HUES64 (cell line): ENCODE measurements at regions not wholly inside any gene's neighbourhood (a gene's known extent, or its start where the extent isn't known, plus 50 kb on each side); places are given as distances from the start of the nearest gene placed in this dataset.
"Not testable (repeated sequence)": the region's sequence is repeated elsewhere in the genome, so short reads cannot be mapped to it uniquely, and the experiment has no call there.

Source experiments
- H3K27ac ChIP-seq: 2 replicates; pipeline ENCODE4 v1.7.0; 2013; ENCODE audit warnings: low read depth, low read length, inconsistent platforms
- H3K27me3 ChIP-seq: 2 replicates; pipeline ENCODE4 v1.6.1; 2013; ENCODE audit warnings: mild to moderate bottlenecking, low read length; ENCODE audit not compliant: insufficient read depth
- H3K36me3 ChIP-seq: 2 replicates; pipeline ENCODE4 v1.6.1; 2013; ENCODE audit warnings: mild to moderate bottlenecking, low read length; ENCODE audit not compliant: insufficient read depth
- H3K4me1 ChIP-seq: 2 replicates; pipeline ENCODE4 v1.6.1; 2013; ENCODE audit warnings: mild to moderate bottlenecking, low read length, moderate library complexity; ENCODE audit not compliant: insufficient read depth
- H3K4me3 ChIP-seq: 2 replicates; pipeline ENCODE4 v1.5.1; 2013; ENCODE audit warnings: mild to moderate bottlenecking, low read length, moderate library complexity
- H3K9ac ChIP-seq: 2 replicates; pipeline ENCODE4 v1.6.1; 2013; ENCODE audit warnings: mild to moderate bottlenecking, low read depth, low read length
- H3K9me3 ChIP-seq: 2 replicates; pipeline ENCODE4 v1.6.1; 2013; ENCODE audit warnings: low read depth, low read length; ENCODE audit not compliant: insufficient read depth
- WGBS: fragments of 150-250, 120-280 bp; methylation state at CpG from one replicate; pipeline ENCODE4 v1.1.7; 2013; ENCODE audit warnings: missing lambda C conversion rate; 5-methylcytosine and 5-hydroxymethylcytosine counted together

DNA sequence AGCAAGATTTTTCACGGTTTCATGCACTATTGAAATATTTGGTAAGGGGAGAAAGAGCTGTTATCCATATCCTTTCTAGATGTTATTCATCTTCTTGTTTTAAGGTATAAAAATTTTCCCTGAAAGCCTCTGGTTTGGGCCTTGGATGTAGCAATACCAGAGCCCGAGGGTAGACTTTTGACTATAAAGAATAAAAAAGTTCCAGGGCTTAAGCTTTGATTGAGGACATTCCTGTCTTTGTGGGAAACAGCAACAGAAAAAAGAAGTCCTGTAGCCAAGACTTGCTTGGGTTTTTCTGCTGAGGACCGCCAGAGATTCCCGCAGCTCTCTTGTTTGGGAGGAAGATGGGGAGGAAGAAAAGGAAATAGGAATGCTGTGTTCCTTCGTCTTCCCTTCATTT lies 440.0 kb upstream of the WWC1 start:
- H3K9me3 ChIP-seq: no peaks in the 10 kb centered on the region
- H3K27me3 ChIP-seq: no peaks in the 10 kb centered on the region
- H3K4me3 ChIP-seq: no peak overlapping the region
- H3K4me1 ChIP-seq: no peaks in the 10 kb centered on the region
- H3K27ac ChIP-seq: no peak overlapping the region
- H3K9ac ChIP-seq: no peak overlapping the region
- H3K36me3 ChIP-seq: no peaks in the 10 kb centered on the region
- WGBS: 87% methylated on average over 3 of the region's 5 CpGs

DNA sequence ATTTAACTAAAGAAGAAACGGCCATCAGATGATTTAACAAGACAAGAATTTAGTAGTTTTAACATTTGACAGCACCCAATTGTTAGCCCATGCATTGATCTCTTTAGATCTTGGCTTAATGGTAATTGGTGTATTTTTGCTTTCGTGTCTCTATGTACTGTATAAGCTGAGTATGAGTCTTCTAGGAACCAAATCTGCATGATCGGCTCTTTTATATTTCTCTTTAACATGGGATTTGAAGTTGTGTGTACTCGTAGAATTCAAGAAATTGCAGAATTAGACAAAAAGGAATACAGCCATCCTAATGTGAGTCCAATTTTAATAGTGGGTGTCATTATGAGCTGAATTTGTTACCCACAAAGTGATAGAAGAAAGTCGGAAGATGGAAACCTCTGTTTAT lies 438.9 kb upstream of the WWC1 start:
- H3K27me3 ChIP-seq: no peaks in the 10 kb centered on the region
- no peak overlapping the region for H3K27ac ChIP-seq
- no peak overlapping the region for H3K4me3 ChIP-seq
- no peaks in the 10 kb centered on the region for H3K9me3 ChIP-seq
- H3K9ac ChIP-seq: no peak overlapping the region
- 91% methylated on average over 5 of the region's 5 CpGs for WGBS
- no peaks in the 10 kb centered on the region for H3K36me3 ChIP-seq
- H3K4me1 ChIP-seq: no peaks in the 10 kb centered on the region

DNA sequence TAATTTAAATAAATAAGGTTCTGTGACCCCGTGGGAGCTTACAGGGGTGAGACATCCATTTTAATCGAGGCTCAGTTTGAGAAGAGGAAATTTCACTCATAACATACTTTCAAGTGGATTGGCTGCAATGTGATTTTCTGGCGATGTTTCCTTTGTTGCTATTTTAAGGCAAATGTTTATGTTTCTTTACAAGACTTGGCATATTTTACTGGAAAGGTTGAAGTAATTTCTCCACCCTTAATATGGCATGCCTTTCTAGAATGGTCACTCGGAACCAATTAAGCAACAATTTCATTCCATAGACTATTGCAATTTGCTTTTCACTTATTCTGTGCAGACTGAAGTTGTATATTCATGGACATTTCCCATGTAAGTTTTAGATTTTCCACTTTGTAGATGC lies 438.0 kb upstream of the WWC1 start:
- Histone ChIP-seq H3K27ac (no peak overlapping the region), H3K4me1 (no peaks in the 10 kb centered on the region), H3K4me3 (no peak overlapping the region), H3K36me3 (no peaks in the 10 kb centered on the region), H3K9me3 (no peaks in the 10 kb centered on the region), H3K9ac (no peak overlapping the region), H3K27me3 (no peaks in the 10 kb centered on the region)
- WGBS: 92% methylated on average over 3 of the region's 4 CpGs

DNA sequence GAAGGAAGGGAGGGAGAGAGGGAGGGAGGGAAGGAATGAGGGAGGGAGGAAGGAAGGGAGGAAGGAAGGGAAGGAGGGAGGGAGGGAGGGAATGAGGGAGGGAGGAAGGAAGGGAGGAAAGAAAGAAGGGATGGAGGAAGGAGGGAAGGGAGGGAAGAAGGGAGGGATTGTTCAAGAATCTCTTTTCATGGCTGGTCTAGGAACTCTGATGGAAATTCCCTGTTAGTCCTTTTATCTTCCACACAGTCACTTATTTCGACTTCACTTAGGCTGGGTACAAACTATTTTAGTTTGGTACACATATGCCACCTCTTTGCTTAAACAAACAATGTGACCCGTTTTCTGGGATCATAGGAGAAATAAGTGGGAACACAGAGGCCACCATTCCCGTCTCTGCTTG lies 435.6 kb upstream of the WWC1 start:
- no peak overlapping the region for H3K27ac ChIP-seq
- no peaks in the 10 kb centered on the region for H3K27me3 ChIP-seq
- WGBS: 61% methylated on average over 3 of the region's 3 CpGs
- no peaks in the 10 kb centered on the region for H3K36me3 ChIP-seq
- H3K4me1 ChIP-seq: no peaks in the 10 kb centered on the region
- no peak overlapping the region for H3K9ac ChIP-seq
- H3K4me3 ChIP-seq: no peak overlapping the region
- H3K9me3 ChIP-seq: no peaks in the 10 kb centered on the region

DNA sequence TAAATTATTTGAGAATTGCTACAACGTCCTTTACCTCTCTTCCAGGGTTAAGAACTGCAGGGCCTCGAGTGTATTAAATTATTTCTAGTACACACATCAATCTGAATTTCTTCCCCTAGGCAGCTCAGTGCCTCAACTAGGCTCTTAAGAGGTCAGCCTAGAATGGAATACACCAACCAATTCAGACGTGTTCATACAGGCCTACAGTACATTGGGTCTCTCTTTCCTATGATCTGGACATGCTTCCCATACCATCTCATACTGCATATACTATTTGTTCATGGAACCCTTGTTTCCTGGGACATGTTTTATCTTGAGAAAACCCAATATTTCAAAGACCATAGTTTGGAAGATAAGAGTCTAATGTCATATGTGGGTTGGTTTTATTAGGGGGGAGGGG lies 434.1 kb upstream of the WWC1 start:
- no peaks in the 10 kb centered on the region for H3K27me3 ChIP-seq
- H3K4me1 ChIP-seq: no peaks in the 10 kb centered on the region
- no peak overlapping the region for H3K4me3 ChIP-seq
- H3K36me3 ChIP-seq: no peaks in the 10 kb centered on the region
- H3K9ac ChIP-seq: no peak overlapping the region
- no peak overlapping the region for H3K27ac ChIP-seq
- WGBS: 93% methylated on average over 3 of the region's 3 CpGs
- H3K9me3 ChIP-seq: no peaks in the 10 kb centered on the region

DNA sequence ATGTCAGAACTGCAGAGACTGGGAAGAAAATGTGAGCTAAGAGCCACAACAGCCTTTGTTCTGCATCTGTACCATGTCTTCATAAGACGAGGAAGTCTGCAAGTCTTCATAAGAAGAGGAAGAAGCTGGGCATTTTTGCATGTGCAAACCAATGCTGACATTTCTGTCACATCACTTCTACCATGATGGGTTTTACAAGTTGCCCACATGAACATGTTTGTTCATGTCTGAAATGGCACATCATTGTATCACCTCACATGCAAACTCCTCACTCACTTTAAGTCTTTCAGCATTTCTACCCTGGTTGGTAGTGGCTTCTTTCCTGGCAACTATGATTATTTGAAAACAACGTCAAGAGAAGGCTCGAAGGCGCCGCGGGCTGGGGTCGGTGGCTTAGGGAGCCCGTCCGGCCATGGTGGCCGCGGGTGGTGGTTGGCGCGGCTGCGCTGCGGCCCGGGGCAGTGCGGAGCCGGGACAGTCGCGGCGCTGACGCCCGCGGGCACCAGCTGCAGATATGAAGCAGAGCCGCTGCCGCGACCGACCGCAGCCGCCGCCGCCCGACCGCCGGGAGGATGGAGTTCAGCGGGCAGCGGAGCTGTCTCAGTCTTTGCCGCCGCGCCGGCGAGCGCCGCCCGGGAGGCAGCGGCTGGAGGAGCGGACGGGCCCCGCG lies 433.1 kb upstream of the WWC1 start:
- H3K9ac ChIP-seq, H3K27me3 ChIP-seq, H3K36me3 ChIP-seq, H3K9me3 ChIP-seq, H3K27ac ChIP-seq, H3K4me3 ChIP-seq, H3K4me1 ChIP-seq: not testable (repeated sequence)
- 97% methylated on average over 30 of the region's 50 CpGs for WGBS

DNA sequence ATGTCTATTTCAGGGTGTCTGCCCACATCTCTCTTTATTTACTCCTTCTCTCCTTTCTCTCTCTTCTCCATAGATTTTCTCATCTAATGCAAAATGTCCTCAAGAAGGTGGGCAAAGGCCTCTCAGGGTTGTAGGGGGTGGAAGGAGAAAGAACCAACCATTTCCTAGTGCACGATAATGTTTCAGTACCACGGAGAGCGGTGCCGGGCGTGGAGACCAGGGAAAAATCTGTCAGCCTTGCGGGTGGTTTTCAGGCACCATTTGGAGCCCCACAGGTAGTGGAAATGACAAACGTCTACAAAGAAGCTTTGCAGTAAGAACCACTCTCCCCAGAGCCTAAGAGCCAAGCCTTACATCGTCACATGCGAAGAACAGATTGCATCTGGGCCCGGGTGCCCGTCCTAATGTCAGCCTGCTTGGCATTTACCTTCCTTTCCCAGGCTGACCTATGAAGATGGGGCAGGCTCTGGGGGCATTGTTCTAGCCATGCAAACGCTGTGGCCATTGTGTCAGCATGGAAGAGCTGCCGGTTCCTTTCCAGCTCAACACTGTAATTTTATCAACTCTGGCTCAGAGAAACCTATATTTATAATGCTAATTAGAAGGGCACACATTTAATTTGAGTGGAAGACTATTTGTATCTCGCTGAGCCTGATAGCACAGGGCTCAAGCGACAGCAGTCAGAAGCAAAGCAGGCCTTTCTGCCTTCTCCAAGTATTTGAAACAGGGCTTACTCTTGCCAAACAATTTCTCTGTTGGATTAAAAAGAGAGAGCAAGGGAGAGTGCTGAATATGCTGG lies 430.1 kb upstream of the WWC1 start:
- Histone ChIP-seq H3K36me3 (no peaks in the 10 kb centered on the region), H3K4me3 (no peak overlapping the region), H3K9me3 (no peaks in the 10 kb centered on the region), H3K27me3 (no peaks in the 10 kb centered on the region), H3K9ac (no peak overlapping the region), H3K27ac (no peak overlapping the region), H3K4me1 (no peaks in the 10 kb centered on the region)
- 63% methylated on average over 15 of the region's 15 CpGs for WGBS

DNA sequence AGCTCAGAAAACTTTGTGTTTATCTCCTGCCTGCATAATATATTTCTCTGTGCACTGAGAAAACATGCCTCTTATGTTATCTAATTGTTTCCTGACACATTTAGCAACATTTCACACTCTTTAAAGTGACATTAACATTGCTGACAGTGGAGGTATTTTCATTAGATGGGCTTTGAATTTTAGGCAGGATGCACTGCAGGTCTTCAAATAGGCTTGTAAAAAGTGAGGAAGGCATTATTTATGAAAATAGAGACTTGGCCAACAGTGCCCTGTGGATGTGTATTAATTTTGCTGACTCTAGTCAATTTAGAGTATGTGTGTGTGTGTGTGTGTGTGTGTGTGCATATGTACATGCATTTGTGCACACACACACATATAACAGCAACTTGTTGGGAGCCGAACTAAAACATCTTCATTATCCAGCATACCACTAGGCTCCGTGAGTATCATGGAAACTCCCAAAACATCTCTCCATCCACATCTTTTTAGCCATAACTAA lies 429.5 kb upstream of the WWC1 start:
- Histone ChIP-seq H3K9me3 (no peaks in the 10 kb centered on the region), H3K4me1 (no peaks in the 10 kb centered on the region), H3K4me3 (no peak overlapping the region), H3K27ac (no peak overlapping the region), H3K9ac (no peak overlapping the region), H3K36me3 (no peaks in the 10 kb centered on the region), H3K27me3 (no peaks in the 10 kb centered on the region)
- 96% methylated on average over 2 of the region's 2 CpGs for WGBS

DNA sequence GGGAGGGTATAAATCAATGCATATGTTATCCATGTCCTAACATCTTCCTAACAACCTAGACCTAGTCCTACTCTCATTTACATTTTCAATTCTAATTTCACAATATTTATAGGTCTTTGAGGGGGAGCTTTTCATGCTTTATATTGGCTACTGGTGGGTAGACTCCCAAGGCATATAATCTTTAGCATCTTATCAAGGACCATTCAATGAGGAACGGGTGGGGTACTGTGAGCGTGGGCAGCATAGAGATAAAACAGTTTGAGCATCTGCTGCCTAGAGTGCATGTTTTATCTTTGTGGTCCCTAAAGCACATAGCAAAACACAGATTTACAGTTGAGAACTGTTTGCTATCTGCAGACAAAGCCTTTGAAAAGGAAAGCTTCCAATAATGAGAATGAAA lies 427.6 kb upstream of the WWC1 start:
- Histone ChIP-seq H3K4me3 (no peak overlapping the region), H3K9ac (no peak overlapping the region), H3K4me1 (no peaks in the 10 kb centered on the region), H3K27me3 (no peaks in the 10 kb centered on the region), H3K27ac (no peak overlapping the region), H3K9me3 (no peaks in the 10 kb centered on the region), H3K36me3 (no peaks in the 10 kb centered on the region)
- 95% methylated on average over 2 of the region's 2 CpGs for WGBS

DNA sequence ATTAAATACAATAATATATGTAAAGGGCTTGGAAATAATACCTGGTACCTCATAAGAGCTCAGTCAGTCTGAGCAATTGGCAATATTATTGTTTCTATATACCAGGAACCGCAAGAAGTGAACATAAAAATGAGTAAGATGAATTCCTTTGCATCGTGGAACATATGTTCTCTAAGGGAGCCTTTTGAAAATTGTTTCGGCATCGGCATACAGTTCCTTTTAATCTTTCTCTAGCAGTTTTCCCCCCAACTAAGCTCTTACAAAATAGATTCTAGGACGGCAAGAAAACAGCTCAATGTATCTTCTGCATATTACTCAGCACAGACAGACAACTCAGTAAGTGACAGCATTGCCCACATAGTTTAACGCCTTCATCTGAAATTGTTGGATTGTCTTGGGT lies 426.6 kb upstream of the WWC1 start:
- Histone ChIP-seq H3K9me3 (no peaks in the 10 kb centered on the region), H3K4me1 (no peaks in the 10 kb centered on the region), H3K9ac (no peak overlapping the region), H3K27me3 (no peaks in the 10 kb centered on the region), H3K4me3 (no peak overlapping the region), H3K27ac (no peak overlapping the region), H3K36me3 (no peaks in the 10 kb centered on the region)
- WGBS: 96% methylated on average over 6 of the region's 6 CpGs

DNA sequence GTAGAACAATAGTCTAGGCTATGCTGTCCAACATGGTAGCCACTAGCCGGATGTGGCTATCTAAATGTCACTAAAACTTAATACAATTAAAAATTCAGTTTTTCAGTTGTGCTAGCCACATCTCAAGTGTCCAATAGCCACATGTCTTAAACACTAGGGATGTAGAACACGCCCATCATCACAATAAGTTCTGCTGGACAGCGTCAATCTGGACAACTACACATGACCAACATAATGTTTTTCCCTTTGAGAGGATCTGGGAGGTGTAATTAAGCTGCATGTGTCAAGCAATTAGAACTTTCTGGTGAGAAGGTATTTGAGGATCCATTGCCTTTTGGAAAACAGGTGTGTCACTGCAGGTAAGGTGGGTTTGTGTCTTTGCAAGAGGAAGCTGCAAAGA lies 424.6 kb upstream of the WWC1 start:
- H3K9me3 ChIP-seq: no peaks in the 10 kb centered on the region
- H3K4me3 ChIP-seq: no peak overlapping the region
- no peak overlapping the region for H3K9ac ChIP-seq
- no peak overlapping the region for H3K27ac ChIP-seq
- no peaks in the 10 kb centered on the region for H3K4me1 ChIP-seq
- no peaks in the 10 kb centered on the region for H3K27me3 ChIP-seq
- H3K36me3 ChIP-seq: no peaks in the 10 kb centered on the region
- 82% methylated on average over 3 of the region's 3 CpGs for WGBS
